ENCODE measurements at regions not wholly inside any gene's neighbourhood (a gene's known extent, or its start where the extent isn't known, plus 50 kb on each side); places are given as distances from the start of the nearest gene placed in this dataset.
A peak's percentile ranks its signal among the peaks of the same experiment; 100 is the strongest.

DNA sequence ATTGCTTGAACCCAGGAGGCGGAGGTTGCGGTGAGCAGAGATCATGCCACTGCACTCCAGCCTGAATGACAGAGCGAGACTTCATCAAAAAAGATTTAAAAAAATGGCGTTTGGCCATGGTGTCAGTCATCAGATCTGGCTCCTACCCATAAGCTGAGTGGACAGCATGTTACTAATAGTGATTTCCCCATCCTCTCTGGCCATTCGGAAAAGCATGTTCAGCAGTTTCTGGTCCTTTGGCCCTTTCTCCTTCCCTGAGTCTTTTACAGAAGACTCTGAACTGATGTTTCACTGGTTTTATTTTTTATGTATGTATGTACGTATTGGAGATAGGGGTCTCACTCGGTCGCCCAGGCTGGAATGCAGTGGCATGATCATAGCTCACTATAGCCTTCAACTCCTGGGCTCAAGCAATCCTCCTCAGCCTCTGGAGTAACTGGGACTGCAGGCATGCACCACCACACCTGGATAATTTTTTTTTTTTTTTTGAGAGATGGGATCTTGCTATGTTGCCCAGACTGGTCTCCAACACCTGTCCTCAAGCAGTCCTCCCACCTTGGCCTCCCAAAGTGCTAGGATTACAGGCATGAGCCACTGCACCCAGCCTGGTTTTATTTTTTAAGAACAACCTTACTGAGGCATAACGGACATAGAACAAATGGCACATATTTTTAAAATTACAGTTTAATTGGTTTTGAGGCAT, 84.2 kb upstream of the CNKSR3 start:
- Histone ChIP-seq H3K4me3 (ENCODE audit: low read depth, low read length) (no peak overlapping the region), H3K27me3 (ENCODE audit: control insufficient read depth, insufficient read depth, low read length) (no peaks in the 10 kb centered on the region), H3K36me3 (ENCODE audit: control insufficient read depth, insufficient read depth, low read length) (no peaks in the 10 kb centered on the region)
- DNase-seq (ENCODE audit: low read depth), result no peak
- no peak for TF ChIP-seq CTCF (IDR thresholded peaks at IDR 0.05; ENCODE audit: insufficient read depth, low read length, poor library complexity, severe bottlenecking)

DNA sequence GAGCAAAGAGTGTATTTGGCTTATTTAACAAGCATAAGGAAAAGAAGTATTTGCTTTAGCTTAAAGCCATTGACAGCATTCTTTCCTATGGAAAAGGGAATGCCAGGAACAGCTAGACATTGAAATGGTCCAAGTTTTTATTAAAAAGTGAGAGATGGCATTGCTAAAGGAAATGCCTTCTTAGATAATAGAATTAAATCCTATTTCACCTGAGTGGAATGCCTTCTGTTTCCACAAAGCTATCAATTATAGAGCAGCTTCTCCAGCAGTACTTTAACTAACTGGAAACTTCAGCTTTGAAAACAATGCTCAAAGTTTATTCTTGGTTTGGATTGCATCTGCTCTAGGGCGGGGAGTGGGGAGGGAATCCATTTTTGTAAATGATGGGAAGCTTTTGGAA, 85.1 kb upstream of the CNKSR3 start:
- Histone ChIP-seq H3K36me3 (ENCODE audit: control insufficient read depth, insufficient read depth, low read length) (no peaks in the 10 kb centered on the region), H3K4me3 (ENCODE audit: low read depth, low read length) (no peak overlapping the region), H3K27me3 (ENCODE audit: control insufficient read depth, insufficient read depth, low read length) (no peaks in the 10 kb centered on the region)
- TF ChIP-seq CTCF (IDR thresholded peaks at IDR 0.05; ENCODE audit: insufficient read depth, low read length, poor library complexity, severe bottlenecking), result no peak
- no peak for DNase-seq (ENCODE audit: low read depth)

- Histone ChIP-seq H3K4me3 (ENCODE audit: low read depth, low read length) (no peak overlapping the region), H3K27me3 (ENCODE audit: control insufficient read depth, insufficient read depth, low read length) (no peaks in the 10 kb centered on the region), H3K36me3 (ENCODE audit: control insufficient read depth, insufficient read depth, low read length) (no peaks in the 10 kb centered on the region)
- no peak for TF ChIP-seq CTCF (IDR thresholded peaks at IDR 0.05; ENCODE audit: insufficient read depth, low read length, poor library complexity, severe bottlenecking)
- DNase-seq (ENCODE audit: low read depth), result no peak
These were observed 85.5 kb upstream of the CNKSR3 start for GRCh38 chr6:154596009-154596408.

DNA sequence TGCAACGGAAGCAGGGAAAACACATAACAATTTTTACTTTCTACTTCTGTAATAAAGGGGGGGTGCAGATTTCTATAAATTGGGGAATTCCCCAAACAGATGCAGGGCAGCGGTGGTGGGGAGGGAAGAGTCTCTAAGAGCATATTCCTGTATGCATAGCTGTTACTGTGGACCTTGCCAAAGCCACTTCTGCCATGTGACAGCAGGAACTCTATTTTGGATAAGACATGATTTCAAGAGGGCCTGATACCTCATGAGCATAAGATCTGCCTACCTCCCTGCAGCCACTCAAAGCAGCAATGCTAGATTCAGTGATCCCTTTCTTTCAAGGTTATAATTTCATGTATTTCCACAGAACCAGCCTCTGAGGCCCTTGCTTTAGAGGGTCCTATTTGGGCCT, 86.2 kb upstream of the CNKSR3 start:
- no peak for TF ChIP-seq CTCF (IDR thresholded peaks at IDR 0.05; ENCODE audit: insufficient read depth, low read length, poor library complexity, severe bottlenecking)
- Histone ChIP-seq H3K36me3 (ENCODE audit: control insufficient read depth, insufficient read depth, low read length) (no peaks in the 10 kb centered on the region), H3K4me3 (ENCODE audit: low read depth, low read length) (no peak overlapping the region), H3K27me3 (ENCODE audit: control insufficient read depth, insufficient read depth, low read length) (no peaks in the 10 kb centered on the region)
- DNase-seq (ENCODE audit: low read depth), result no peak

GRCh38 chr6:154598399-154598798, 87.9 kb upstream of the CNKSR3 start:
- no peak overlapping the region for H3K4me3 ChIP-seq (ENCODE audit: low read depth, low read length)
- TF ChIP-seq CTCF (IDR thresholded peaks at IDR 0.05; ENCODE audit: insufficient read depth, low read length, poor library complexity, severe bottlenecking), result no peak
- H3K27me3 ChIP-seq (ENCODE audit: control insufficient read depth, insufficient read depth, low read length), result no peaks in the 10 kb centered on the region
- no peak for DNase-seq (ENCODE audit: low read depth)
- no peaks in the 10 kb centered on the region for H3K36me3 ChIP-seq (ENCODE audit: control insufficient read depth, insufficient read depth, low read length)

DNA sequence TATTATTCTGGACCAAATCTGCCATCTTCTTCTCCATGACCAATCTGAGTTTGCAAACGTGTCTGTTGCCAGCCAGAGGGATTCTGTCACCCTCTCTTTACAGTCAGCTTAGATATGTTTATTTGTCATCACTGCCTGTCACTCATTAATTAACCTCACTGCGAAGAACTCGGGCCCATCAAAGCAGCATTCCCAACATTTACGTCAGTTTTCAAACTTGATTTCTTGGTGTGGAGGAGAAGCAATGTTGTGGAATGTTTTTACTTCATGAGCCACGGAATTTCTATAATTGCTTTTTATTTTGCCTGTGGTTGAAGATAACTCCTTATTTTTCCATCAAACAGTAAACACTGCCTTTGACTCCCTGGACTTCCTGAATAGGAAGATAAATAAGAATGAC, 91.8 kb upstream of the CNKSR3 start:
- Histone ChIP-seq H3K4me3 (ENCODE audit: low read depth, low read length) (no peak overlapping the region), H3K36me3 (ENCODE audit: control insufficient read depth, insufficient read depth, low read length) (no peaks in the 10 kb centered on the region), H3K27me3 (ENCODE audit: control insufficient read depth, insufficient read depth, low read length) (no peaks in the 10 kb centered on the region)
- DNase-seq (ENCODE audit: low read depth), result peak; percentile 16
- TF ChIP-seq CTCF (IDR thresholded peaks at IDR 0.05; ENCODE audit: insufficient read depth, low read length, poor library complexity, severe bottlenecking), result no peak
